Neural progenitor cell (in vitro differentiated cells): ENCODE measurements at regions not wholly inside any gene's neighbourhood (a gene's known extent, or its start where the extent isn't known, plus 50 kb on each side); places are given as distances from the start of the nearest gene placed in this dataset.

ENCODE experiments used
- EZH2 ChIP-seq: fragments of 200-600 bp; sonication (generic); IDR thresholded peaks from 2 replicates; pipeline ENCODE4 v1.6.1; 2017; ENCODE audit warnings: antibody characterized with exemption, mild to moderate bottlenecking, moderate library complexity
- EZH2phosphoT487 ChIP-seq: fragments of 200-600 bp; sonication (generic); IDR thresholded peaks from 2 replicates; pipeline ENCODE4 v1.6.1; 2017; ENCODE audit warnings: antibody characterized with exemption
- TF ChIP-seq, protein P1 (sequence below): fragments of 200-600 bp; sonication (generic); IDR thresholded peaks from 2 replicates; pipeline ENCODE4 v1.5.1; 2017; ENCODE audit warnings: antibody characterized with exemption, mild to moderate bottlenecking

GRCh38 chr3:187570776-187571175 lies 99.4 kb downstream of the SST start:
- TF ChIP-seq, protein P1, sequence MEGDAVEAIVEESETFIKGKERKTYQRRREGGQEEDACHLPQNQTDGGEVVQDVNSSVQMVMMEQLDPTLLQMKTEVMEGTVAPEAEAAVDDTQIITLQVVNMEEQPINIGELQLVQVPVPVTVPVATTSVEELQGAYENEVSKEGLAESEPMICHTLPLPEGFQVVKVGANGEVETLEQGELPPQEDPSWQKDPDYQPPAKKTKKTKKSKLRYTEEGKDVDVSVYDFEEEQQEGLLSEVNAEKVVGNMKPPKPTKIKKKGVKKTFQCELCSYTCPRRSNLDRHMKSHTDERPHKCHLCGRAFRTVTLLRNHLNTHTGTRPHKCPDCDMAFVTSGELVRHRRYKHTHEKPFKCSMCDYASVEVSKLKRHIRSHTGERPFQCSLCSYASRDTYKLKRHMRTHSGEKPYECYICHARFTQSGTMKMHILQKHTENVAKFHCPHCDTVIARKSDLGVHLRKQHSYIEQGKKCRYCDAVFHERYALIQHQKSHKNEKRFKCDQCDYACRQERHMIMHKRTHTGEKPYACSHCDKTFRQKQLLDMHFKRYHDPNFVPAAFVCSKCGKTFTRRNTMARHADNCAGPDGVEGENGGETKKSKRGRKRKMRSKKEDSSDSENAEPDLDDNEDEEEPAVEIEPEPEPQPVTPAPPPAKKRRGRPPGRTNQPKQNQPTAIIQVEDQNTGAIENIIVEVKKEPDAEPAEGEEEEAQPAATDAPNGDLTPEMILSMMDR: no peak
- no peak for TF ChIP-seq EZH2
- no peak for TF ChIP-seq EZH2phosphoT487
